ENCODE measurements at regions not wholly inside any gene's neighbourhood (a gene's known extent, or its start where the extent isn't known, plus 50 kb on each side); places are given as distances from the start of the nearest gene placed in this dataset.

- DNase-seq, result no peak
Observed at GRCh38 chr10:35754519-35754918, 112.4 kb upstream of the FZD8 start.

DNA sequence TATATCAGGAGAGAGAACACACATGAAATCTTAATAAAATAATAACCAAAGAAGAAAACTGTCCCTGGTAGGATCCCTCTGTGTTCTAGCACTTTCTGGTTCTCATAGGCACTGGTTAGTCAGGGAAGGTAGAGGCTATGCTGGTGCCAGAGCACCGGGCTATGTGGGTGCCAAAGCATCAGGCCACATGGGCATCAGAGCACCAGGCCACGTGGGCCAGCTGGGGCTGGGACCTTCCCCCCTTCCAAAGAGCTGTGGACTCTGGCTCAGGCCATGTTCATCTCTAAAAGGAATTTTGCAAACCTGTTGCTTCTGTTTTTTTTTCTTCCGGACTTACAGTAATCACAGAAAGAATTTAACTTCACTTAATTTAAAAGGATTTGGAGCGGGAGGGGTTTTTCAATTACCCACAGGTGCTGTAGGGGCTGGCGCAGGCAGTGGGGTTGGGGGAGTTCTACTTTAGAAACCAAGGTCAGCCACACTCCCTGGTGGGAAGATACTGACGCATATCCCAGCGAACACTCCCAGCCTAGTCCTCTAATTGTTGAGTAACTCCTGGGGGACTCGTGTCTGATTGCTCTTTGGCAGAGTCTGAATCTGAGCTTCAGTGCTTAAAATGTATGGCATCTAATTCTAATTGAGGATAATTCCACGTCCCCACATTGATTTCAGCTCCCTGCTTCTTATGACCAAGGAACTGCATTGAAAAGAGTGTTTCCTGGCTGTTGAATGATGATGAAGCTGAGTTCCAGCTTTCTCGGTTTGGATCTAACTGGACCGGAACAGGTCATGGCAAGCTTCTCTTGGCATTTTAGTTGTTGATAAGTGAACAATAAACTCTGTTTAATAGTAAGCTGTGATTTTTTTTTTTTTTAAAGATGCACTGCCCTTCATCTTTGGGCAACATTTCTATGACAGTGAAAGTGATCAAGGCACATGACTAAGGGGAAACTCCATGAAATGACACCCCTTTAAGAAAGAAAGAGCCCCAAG, 110.7 kb upstream of the FZD8 start:
- no peak for DNase-seq

DNA sequence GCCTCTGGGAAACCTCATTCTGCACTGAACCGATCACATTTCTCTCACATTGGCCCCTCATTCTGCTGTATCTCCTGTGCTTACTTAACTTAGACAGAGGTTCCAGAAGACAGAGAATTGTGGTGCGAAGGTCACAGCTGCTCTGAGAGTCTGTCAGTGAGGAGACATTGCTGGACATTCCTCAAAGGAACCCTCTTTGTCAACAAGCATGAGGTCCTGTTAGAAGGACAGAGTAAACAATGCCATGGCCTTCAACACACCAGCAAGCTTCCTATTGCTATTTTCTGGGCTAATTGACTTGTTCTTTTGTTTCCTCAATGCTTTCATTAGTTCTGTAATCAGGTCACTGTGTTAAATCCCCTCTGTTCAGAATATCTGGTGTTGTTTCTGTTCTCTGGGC, 109.3 kb upstream of the FZD8 start:
- no peak for DNase-seq

- DNase-seq, result no peak
Observed at GRCh38 chr10:35749230-35749629, 107.1 kb upstream of the FZD8 start.

- no peak for DNase-seq
Observed at GRCh38 chr10:35745617-35746403, 103.7 kb upstream of the FZD8 start.

- DNase-seq, result no peak
Observed at GRCh38 chr10:35743851-35744250, 101.8 kb upstream of the FZD8 start.

DNA sequence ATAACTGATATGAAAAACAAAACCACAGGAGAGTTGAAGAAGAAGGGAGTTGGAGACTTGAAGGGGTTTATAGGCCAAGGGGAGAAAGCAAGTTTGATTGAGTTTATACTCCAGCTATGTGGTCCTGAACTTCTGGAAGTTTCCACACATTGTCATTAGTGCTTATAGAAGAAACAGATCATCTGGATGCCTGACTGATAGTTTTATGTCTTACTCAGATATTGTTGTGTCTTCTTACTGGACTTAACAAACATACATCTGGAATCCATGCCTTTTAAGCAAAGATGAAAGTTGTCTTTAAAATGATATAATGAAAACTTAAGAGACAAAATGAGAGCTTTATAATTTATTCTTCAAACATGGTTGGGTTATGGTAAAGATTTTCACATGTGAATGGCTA, 101.3 kb upstream of the FZD8 start:
- DNase-seq, result no peak

- no peak for DNase-seq
Observed at GRCh38 chr10:35739998-35740397, 97.9 kb upstream of the FZD8 start.

DNA sequence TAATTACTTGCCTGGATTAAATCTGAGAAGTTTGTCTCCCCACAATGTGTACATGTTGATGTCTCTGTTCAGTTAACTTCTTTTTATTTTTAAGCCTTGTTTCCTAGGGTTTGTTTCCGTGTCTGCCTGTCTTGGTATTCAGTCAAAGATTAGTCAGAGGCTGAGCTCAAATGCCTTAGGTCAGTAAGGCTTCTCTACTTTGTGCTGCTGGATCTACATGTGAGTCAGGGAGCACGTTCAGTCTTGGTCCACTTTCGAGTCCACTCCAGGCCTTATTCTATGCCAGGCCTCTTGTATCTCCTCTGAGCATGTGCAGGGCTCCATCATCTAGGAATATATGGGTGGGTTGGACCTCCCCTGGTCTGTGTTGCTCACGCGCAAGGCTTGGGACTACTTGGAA, 93.3 kb upstream of the FZD8 start:
- no peak for DNase-seq

- no peak for DNase-seq
Observed at GRCh38 chr10:35731828-35732227, 89.7 kb upstream of the FZD8 start.

- no peak for DNase-seq
Observed at GRCh38 chr10:35728341-35728740, 86.2 kb upstream of the FZD8 start.

DNA sequence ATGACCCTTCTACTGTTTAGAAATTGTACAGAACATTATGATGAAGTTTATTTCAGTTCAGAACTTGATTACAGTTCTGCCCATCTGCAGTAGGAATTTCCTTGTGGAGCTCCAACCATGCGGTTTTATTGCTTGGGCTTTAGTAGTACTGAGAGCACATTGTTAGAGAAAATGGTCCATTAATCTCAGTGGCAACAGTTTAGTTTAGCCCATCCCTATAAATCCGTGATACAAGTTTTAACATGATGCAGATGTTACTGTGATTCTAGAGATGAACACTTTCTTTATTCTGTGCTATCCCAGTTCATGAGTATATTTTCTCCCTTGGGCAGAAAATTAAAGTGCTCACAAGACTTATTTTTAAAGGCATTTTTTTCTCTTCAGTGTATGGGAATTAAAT, 84.8 kb upstream of the FZD8 start:
- no peak for DNase-seq

GRCh38 chr10:35723992-35724391, 81.9 kb upstream of the FZD8 start:
- DNase-seq, result no peak

DNA sequence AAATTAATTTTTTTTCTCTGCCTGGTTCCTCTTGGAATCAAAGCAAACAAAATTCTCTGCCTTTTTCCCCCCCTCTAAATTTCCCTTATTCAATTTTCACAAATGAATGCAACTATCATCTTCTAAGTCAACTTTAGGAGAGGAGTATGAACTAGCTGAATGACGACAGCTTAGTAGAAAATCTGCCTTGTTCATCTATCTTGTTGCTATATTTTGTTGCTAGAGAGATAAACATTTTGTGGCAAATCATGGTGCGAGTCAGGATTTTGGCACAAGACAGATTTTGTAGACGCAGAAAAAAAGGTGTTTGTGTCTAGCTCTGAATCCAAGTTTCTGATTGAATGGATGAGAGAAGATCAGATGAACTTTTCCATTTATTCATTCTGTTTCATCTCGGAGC, 81.0 kb upstream of the FZD8 start:
- DNase-seq, result no peak

DNA sequence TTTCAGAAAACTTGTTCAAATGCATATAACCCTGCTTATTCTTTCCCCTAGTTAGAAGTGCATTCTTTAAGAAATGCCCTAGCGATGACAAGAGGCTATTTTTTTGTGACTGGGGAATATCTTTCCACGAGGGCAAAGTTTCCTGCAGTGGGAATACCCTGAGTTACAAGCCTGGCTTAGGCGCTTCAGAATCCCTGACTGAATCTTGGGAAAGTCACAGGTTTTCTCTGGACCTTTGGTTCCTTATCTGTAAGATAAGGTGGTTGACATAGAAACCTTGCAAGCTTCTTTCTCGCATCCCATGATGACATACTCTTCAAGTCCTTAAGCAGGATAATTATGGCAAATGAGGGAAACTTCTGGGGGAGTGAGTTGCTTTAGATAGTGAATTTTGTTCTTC, 80.5 kb upstream of the FZD8 start:
- no peak for DNase-seq

GRCh38 chr10:35722226-35722625, 80.1 kb upstream of the FZD8 start:
- no peak for DNase-seq

DNA sequence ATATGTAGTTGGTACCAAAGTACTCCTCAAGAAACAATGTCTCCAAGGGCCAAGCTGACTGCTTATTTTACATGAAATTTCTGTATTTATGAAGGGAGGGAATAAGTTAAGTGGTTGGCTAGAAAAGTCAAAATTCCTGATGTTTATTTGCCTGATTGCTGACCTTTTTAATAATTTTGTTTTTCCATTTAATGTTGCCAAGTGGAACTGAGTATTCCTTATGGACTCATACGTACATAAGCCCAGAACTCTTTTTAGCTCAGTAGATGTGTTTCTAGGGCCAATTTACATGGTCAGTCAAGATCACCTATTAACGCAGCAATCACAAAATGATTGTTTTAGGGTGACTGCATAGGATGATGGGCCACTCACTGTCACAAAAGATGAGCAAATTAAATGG, 78.3 kb upstream of the FZD8 start:
- DNase-seq, result no peak

- no peak for DNase-seq
Observed at GRCh38 chr10:35716776-35717175, 74.7 kb upstream of the FZD8 start.

- no peak for DNase-seq
Observed at GRCh38 chr10:35712486-35712885, 70.4 kb upstream of the FZD8 start.

DNA sequence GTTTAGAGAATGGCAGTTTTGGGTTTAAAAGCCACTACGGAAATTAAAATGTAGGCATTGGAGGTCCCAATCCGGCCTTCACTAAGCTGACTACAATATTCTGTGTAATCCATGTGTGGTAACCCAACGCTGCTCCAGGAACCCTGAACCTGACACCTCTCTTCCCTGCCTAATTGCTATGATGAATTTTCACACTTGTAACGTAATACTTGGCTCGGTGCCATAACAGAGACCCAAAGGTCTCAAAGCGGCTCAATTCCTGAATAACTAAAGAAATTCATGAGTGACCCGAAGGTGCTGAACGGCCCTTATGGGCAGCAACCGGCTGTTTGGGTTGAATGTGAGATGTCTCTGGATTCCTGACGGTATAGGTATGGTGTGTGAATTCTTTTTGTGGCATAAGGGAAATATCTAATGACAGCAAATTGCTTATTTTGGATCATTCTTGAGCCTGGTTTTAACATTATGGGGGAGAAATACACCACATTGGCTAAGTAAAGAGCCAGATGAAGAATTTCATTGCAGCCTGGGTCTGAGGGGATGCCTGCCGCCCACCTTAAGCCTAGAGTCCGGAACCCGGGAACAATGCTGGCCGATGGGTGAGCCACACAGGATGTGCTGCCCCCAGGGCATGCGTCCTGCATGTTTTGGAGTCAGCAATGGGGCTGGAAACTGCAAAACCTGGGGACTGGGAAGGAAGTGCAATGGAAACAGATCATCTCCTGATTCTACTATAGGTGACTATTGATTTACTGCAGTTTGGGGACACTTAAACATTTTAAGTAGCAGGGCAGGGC, 69.7 kb upstream of the FZD8 start:
- no peak for DNase-seq

GRCh38 chr10:35707642-35708425, 65.7 kb upstream of the FZD8 start:
- no peak for DNase-seq

DNA sequence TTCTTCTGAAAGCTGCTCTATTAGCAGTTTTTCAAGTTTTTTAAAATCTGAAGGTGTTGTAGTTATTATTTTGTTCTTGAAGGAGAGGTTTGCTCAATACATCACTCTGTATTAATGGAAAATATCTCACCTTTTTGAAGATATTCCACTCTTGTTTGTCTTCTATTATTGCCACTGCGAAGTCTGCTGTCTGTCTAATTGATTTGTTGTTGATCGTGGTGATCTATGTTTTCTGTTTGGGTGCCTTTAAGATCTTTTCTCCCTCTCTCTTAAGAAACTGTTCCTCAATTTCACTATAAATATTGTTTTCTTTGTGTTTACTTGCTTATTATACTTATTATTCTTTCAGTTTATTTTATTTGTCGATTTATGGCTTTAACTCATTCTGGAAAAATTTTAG, 64.9 kb upstream of the FZD8 start:
- no peak for DNase-seq
